ENCODE measurements at regions not wholly inside any gene's neighbourhood (a gene's known extent, or its start where the extent isn't known, plus 50 kb on each side); places are given as distances from the start of the nearest gene placed in this dataset.

- no peak for TF ChIP-seq CTCF (conservative IDR thresholded peaks at IDR 0.05)
- no peak for TF ChIP-seq ZFX (IDR thresholded peaks at IDR 0.05)
Measured at GRCh38 chr6:125511809-125512396, 210.1 kb upstream of the HDDC2 start.

All from C4-2B (cell line).